Anterior cingulate cortex (tissue), 58 donors: ENCODE measurements at regions not wholly inside any gene's neighbourhood (a gene's known extent, or its start where the extent isn't known, plus 50 kb on each side); places are given as distances from the start of the nearest gene placed in this dataset.
"Not testable (repeated sequence)": the region's sequence is repeated elsewhere in the genome, so short reads cannot be mapped to it uniquely, and the experiment has no call there.

Experiments used
- DNase-seq, 58 donors: peaks; one replicate each; lab custom pipeline; 2025; lab: John Stamatoyannopoulos, UW

DNA sequence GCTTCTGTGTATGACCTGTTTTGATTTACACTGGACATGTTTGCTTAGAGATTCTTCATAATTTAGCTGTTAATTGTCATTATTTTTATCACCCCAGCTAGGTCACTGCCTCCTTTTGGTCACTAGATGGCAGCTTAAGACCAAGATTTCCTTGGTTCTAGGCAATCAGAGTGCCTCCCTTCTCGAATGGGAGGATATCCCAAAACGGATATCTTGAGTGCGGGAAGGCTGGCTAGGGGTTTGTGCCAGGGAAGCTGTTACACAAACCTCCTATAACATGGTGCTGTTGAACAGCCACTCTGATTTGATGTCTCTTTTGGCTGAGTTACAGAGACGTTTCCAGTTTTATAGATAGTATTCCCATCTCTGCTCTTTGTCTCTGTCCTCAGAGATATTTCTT is 283.5 kb downstream of the S1PR1 start:
- DNase-seq, result peak in 3 of 58 donors; percentile 1 to 20 (median 4)

DNA sequence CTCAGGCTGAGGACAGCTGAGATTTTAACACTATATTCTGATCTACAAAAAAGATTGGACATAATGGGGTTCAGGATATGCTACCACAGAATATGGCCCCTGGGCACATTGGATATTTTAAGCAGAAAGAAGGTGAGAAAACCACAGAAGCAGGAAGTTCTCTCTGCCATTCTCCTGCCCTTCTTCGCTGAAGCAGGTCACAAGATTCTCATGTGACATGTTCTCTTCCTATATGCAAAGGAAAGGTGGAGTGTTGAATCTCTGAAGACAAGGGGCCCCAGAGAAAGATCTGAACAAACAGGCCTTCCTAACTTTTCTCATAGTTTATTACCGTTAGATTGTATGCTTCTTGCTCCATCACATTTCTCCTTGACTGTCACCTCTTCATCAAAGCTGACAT is 285.7 kb downstream of the S1PR1 start:
- DNase-seq, result no peak

DNA sequence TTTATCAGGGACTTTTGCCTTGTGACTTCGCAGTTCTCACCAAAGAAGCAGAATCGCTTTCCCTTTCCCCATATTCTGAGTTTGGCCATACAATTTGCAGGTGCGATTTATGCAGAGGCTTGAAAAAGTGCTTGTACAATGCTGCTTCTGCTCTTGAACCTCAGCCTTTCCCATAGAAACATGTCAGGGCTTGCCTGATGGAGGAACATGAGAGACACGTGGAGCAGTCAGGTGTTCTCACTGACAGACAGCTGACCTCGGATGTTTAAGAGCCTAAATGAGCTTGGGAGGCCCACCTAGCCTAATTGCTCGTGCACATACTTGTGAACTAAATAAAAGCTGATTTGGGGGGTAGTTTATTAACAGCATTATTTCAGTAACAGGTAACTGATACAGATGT is 290.0 kb downstream of the S1PR1 start:
- DNase-seq, result no peak

DNA sequence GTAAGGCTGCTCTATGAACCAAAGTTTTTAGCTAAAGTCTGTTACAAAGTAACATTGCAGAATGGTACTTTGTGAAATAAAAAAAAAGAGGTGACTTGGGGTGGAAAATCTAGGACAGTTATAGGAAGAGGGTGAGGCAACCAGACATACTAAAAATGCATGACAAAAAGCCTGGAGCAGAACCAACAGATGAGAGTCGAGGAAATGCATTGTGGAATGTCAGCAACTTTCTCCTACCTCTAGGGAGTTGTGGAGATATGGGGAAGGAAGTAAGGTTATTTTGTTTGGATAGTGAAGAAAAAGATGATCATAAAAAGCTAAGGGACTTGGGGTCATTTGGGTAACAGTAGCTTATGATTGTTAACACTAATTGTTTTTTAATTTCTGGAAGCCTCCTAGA is 295.6 kb downstream of the S1PR1 start:
- no peak for DNase-seq

DNA sequence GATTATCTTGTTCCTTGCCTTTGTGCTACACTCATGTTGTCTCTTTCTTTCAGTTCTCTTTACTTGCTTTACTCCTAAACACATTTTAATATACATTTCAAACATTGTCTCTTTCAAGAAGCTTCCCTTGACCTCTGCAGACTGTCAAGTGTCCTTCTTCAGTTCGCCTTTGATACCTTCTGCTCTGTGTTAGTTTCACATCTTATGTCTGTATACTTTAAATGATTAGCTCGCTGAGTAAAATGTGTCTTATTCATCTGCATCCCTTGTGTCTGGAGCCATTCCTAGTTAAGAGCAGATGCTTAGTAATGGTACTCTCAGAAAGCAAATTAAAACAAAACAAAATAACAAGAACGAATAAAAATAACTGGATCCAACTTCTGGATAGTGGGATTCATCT is 303.3 kb downstream of the S1PR1 start:
- DNase-seq, result no peak

DNA sequence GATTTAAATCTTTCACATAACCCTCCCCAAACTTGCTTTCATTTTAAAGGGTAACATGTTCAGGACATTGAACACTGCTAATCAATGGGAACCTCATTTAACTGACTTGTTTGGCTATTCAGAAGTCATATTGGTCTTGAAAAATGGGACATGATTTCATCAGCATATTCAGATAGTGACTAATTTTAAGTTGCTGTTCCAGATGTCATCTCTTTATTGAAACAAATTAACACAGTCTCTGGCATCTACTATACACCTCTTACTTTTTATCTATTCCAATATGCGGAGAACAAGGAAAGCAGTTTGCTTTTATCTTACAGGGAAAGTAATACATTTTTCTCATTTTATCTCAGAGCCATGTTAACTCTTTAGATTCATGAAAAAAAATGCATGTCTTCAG is 310.1 kb downstream of the S1PR1 start:
- DNase-seq, result no peak

DNA sequence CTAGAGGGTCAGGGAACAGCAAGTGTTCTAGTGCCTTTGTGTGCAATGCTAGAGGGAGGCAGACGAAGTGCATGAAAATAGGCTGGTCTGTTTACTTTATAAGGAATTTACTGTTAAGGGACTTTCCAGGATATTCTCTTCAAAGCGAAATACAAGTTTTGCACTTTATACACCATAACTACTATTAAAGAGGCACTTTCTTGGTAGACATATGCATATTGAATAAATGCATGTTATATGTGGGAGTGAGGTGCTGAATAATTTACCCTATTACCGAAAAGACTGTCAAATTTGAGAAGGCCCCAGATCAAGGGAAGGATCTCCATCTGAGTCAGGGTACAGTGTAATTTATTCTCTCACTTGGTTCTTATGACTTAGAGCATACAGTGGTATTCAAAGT is 310.5 kb downstream of the S1PR1 start:
- no peak for DNase-seq

DNA sequence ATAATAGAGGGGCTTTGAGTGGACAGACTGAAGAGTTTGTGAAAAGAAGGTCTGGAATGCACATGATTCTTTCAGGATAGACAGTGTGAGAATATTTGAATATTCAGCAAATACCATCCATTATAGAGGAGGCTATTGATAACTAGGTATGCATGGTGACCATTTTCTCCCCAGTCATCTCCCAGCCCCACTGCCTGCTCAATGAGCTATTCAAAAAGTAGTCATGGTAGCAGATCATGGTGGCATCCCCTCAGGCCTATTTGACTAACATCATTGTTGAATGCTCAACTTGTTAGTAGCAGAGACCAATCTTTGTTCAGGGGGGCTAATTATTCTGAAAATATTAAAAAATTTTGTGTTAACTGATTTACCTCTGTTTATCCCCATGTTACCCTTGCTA is 311.6 kb downstream of the S1PR1 start:
- no peak for DNase-seq

DNA sequence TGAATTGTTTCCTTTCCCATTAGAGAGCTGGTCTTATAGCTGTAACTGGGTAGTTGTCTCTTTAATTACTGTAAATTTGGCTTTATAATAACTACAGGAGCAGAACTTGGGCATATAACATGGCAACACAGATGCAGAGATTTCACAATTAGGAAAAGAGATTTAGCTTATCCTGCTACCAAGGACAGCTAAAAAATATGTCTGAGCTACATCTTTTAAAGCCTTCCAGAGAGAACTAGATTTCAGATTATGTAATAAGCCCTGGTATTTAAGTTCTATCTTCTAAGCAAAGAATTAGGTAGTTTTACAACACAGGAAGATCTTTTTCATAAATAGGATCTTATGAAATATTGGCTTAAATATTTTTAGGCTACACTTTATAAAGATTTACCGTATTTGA is 313.8 kb downstream of the S1PR1 start:
- no peak for DNase-seq

DNA sequence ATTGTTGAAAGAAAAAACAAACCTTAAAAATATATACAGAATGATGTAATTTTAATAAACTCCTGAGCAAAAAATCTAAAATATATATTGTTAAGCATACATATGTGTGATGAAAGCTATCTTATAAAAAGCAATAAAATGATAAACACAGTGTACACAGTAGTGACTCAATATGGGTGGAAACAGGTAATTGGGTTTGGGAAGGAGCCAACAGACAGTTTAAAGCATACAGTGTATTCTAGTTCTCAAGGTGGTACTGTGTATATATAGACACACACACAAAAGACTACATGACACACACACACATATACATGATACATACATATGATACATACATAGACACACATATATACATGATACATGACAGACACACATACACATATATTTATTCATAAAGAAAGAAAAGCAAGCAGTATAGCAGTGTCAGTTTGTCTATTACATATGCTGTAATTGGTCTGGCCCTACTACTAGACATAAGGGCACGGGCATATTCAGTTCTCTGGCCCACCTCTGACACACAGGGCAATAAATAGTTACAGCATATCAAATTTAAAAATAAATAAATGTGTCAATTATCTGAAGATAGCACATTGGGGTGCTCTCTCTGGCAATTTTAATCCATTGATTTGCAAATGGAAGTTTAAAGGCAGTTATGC is 330.2 kb downstream of the S1PR1 start:
- no peak for DNase-seq

DNA sequence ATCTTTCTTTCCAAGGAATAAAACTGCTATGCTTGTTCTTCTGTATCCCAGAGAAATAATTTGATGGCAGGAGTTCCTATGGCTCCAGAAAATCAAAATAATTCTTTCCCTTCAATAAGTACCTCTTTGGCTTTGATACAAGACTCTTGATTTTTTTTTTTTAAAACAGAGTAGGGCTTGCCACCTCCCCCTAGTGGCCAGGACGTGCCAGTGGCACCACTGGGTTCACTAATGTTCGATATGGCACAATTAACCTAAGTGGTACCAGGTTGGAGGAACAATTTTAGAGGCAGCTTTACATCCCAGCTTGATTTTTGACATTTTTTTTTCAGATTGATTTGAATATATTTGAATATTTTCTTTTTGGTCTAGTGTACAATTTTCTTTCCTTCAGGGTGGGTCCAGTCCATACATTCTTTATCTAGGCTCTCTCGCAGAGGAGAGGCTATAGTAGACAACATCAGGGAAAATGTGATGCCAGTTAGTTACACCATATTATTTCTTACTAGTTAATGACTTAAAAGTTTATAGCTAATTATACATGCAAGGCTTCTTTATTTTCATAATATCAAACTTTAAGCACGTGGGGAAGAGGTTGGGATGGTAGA is 330.9 kb downstream of the S1PR1 start:
- DNase-seq, result peak in 1 of 58 donors; percentile 4

DNA sequence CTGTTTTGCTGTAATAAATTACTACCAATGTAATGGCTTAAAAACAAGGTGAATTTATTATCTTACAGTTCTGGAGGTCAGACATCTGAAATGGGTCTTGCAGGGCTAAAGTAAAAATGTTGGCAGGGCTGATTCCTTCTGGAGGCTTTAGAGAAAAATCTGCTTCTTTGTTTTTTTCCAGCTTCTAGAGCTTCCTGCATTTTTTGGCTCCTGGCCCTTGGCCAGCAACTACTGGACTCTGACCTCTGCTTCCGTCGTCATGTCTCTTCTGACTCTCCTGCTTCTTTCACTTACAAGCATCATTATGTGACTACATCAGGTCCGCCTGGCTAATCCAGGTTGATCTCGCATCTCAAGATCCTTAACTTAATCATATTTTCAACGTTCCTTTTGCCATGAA is 350.9 kb downstream of the S1PR1 start:
- no peak for DNase-seq

DNA sequence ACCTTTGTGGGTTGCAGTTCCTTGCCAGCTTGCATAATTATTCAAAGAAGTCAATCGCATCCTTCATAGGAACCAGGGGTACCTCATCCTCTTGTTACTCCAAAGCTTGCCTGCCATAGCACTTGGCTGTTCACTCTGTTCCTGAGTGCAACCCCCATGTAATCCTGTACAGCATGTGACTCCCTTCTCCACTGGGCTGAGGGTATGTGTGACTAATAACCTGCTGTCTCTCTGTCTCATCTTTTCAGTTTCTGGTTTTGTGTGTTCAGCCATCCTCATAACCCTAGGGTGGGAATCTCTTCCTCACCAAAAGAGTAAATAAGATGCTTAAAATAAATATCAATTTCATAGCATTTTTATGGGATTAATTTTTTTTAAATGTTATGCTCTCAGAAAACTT is 351.9 kb downstream of the S1PR1 start:
- DNase-seq, result no peak

DNA sequence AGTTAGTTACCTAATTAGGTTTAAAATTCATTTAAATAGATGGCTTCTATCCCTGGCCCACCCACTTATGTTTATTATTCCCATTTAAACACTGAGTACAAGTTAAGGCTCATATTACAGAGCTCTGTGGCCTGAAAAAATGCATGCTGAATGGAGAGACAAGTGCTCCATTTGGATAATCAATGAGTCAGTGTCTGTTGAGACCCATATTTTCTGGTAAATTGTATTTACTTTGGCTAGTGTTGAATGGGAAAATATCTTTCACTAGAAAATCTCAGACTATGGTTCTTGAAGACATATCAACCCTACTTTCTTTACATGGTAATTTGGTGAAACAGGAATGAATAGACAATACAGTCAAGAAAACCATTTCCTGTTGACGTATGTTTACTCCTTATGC is 356.0 kb downstream of the S1PR1 start:
- no peak for DNase-seq

DNA sequence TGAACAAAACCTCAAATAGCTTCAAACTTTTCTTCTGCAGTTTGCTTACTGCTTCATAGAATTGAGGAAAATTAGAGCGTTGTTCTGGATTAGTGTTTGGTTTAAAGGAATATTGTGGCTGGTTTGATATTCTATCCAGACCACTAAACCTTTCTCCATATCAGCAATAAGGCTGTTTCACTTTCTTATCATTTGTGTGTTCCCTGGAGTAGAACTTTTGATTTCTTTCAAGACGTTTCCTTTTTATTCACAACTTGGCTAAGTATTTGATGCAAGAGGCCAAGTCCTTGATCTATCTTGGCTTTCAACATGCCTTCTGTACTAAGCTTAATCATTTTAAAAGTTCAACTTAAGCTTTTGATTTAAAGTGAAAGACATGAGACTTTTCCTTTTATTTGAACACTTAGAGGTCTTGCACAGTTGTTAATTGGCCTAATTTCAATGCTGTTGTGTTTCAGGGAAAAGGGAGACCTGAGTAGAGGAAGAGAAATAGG is 359.1 kb downstream of the S1PR1 start:
- no peak for DNase-seq

DNA sequence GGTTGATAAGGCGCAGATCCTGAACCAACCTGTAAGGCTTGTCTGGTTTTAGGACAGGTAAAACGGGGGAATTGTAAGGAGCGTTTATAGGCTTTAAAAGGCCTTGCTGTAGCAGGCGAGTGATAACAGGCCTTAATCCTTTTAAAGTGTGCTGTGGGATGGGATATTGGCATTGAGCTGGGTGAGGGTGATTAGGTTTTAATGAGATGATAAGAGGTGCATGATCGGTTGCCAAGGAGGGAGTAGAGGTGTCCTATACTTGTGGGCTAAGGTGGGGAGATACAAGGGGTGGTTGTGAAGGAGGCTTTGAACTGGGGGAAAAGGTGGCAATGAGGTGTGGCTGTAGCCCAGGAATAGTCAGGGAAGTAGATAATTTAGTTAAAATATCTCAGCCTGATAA is 363.8 kb downstream of the S1PR1 start:
- DNase-seq, result not testable (repeated sequence)

DNA sequence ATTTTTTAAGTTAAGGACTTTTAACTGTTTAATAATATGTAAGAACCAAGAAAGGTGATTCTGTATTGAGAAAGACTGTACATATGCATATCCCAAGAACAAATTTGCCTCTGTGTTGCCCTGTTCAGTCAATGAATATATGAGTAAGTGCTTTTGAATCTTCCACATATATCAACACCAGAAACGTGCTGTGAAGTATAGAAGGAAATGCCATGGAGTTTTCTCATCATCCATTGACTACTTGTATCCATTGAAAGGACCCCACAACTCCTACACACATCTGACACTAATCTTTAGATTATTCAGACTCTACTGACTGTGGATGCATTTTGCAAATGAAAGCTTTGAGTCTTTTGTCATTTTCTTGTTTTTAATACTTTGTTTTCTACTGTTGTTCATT is 366.9 kb downstream of the S1PR1 start:
- no peak for DNase-seq

DNA sequence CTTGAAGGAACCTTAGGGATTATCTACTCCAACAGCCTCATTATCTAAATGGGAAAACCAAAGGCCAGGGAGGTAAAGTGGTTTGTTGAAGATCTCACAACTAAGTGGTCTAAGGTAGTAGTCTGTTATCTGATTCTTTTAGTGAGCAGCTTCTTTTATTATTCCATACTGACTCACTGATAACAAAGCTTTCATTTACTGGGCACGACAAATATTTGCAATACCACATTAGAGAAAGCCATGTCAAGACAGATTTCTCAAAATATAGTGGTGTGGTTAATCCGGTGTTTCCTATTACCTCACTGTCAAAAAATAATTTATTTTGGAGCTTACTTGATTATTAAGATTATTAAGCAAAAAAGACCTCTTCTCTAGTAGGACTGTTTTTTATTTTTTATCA is 369.1 kb downstream of the S1PR1 start:
- DNase-seq, result no peak

DNA sequence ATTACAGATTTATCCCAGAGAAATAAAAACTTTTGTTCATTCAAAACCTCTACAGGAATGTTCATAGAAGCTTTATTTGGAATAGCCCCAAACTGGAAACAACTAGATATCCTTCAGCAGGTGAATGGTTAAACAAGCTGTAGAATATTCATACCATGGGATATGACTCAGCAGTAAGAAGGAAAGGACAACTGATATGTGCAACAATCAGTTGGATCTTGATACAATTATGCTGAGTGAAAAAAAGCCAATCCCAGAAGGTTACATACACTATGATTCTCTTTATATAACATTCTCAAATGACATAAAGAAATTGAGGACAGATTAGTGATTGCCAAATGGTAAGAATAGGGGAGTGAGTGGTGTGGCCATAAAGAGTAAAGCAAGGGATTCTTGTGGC is 376.7 kb downstream of the S1PR1 start:
- DNase-seq, result no peak

DNA sequence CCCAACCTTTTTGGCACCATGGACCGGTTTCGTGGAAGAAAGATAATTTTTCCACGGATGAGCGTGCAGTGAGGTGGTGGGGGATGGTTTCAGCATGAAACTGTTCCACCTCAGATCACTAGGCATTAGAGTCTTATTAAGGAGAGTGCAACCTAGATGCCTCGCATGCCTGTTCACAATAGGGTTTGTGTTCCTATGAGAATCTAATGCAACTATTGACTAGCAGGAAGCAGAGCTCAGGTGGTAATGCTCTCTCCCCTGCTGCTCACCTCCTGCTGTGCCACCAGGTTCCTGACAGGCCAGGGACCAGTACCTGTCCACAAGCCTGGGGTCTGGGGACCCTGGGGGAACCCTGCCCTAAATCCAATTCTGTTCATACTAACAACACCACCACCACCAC is 377.8 kb downstream of the OLFM3 start:
- no peak for DNase-seq

DNA sequence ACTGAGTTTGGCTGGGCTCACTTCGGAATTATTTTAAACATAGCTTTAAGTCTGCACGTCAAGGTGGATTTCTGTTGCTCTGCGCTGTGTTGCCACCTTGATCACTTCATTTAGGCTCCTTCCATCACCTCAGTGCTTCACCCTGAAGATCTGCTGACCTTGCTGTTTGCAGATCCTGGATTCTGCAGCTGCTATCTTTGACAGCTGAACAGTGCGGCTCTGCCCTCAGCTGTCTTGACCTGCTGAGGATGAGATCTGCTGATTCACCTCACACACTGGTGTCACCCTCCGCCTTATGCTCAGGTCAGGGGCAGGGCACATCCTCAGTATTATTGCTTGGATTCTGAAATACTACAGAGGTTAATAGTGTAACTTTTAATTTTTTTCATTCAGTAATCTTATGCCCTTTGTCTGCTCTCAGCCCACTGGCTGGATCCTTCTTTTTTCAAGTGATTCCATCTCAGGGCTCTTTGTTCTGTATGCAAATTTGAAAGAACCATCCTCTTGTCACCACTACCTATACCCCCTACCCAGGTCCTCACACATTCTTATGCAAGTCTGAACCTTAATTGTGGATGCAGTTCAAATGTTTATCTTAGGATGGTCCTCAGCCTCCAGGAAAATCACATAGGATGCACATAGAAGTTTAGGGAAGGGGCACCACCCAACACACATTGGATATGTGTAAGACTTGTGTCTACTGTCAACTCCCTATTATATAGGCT is 364.0 kb downstream of the OLFM3 start:
- DNase-seq, result no peak

DNA sequence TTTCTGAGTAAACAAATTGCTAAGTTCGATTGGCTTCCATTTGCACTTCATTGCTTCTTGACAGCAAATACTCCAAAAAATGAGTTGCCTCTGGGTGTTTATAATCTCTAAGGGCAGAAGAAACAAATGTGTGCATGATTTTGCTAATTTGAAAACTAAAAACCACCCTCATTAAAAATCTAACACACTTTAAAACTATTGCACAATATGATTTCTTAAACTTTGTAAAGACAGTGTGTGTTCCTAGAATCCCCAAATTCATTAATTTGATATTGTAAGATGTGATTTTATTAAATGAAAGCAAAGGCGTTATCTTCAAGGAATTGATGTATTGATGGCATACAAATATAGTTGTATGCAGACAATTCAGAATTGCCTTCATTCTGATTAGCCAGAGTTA is 350.9 kb downstream of the OLFM3 start:
- no peak for DNase-seq
